Chondrocyte (in vitro differentiated cells): ENCODE measurements at regions not wholly inside any gene's neighbourhood (a gene's known extent, or its start where the extent isn't known, plus 50 kb on each side); places are given as distances from the start of the nearest gene placed in this dataset.

ENCODE experiments used
- DNase-seq: peaks from one replicate; pipeline ENCODE4 v3.0.0; 2021; ENCODE audit warnings: mixed read lengths, low spot score
- H3K27ac Mint-ChIP-seq: one replicate; pipeline ENCODE4 v1.8.0; 2021; ENCODE audit warnings: mild to moderate bottlenecking, moderate library complexity, mixed read lengths; ENCODE audit not compliant: unreplicated experiment
- H3K27me3 Mint-ChIP-seq: 2 replicates; pipeline ENCODE4 v1.8.0; 2021; ENCODE audit warnings: low read depth, mixed read lengths
- H3K36me3 Mint-ChIP-seq: 2 replicates; pipeline ENCODE4 v1.8.0; 2021; ENCODE audit warnings: low read depth, mixed read lengths
- H3K4me1 Mint-ChIP-seq: 2 replicates; pipeline ENCODE4 v1.8.0; 2021; ENCODE audit warnings: low read depth, mild to moderate bottlenecking, mixed read lengths
- H3K4me3 Mint-ChIP-seq: one replicate; pipeline ENCODE4 v1.8.0; 2021; ENCODE audit warnings: mild to moderate bottlenecking, moderate library complexity, mixed read lengths; ENCODE audit not compliant: unreplicated experiment
- H3K9me3 Mint-ChIP-seq: 2 replicates; pipeline ENCODE4 v1.8.0; 2021; ENCODE audit warnings: low read depth, mixed read lengths
- CTCF ChIP-seq: fragments of 200-600 bp; sonication (generic); IDR thresholded peaks from 2 replicates; pipeline ENCODE4 v1.5.0; 2021; ENCODE audit warnings: antibody characterized with exemption, mild to moderate bottlenecking, moderate library complexity

DNA sequence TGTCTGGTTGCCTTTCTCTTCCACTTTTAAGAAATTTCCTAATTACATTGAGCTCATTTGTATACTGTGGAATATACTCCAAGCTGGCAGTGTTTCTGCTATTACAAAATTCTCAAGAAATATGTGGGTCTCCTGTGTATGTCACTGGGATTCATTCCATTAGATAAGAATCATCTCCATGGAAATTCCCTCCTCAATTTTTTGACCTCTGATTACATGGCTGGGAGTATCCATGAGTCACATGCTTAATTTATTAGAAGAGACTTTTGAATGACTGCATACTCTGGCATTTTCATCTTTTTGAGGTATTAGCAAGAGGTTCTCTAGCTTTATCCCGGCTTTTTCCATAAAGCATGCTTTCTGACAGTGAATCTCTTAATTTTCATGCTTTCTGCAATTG is 665.5 kb upstream of the CNTNAP5 start:
- TF ChIP-seq CTCF: no peak
- Mint-ChIP-seq H3K27me3 (no peaks in the 10 kb centered on the region), H3K4me1 (peaks cover 7% of the 10 kb centered on the region), H3K27ac (no peak overlapping the region), H3K9me3 (peaks cover 24% of the 10 kb centered on the region), H3K36me3 (no peaks in the 10 kb centered on the region), H3K4me3 (no peak overlapping the region)
- DNase-seq: no peak

DNA sequence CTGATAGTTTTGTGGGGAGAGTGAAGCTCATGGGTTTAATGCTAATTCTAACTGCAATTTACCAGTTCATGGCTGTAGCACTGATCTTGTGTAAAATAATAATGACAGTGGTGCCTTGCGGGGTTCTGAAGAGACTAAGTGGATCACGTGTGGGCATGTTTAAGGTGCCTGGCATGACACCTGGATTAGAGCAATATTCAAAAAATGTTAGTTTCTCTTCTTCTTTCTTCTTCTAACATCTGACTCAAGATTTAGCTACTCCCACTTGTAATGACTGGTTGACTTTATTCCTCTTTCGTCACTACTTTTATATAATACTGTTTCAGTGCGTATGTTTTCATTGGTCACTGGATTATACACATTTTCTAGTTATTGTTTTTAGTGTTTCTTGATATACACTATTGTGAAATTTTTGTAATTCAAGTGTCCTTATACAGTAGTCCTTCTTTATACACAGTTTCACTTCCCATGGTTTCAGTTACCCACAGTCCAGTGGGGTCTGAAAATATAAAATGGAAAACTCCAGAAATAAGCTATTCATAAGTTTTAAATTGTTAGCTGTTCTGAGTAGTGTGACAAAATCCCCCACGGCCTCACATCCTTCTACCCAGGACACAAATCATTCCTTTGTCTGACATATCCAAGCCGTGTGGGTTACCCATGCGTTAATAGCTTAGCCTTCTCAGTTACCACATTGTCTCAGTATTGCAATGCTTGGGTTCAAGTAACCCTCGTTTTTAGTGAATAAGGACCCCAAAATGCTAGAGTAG is 662.2 kb upstream of the CNTNAP5 start:
- Mint-ChIP-seq H3K36me3 (no peaks in the 10 kb centered on the region), H3K9me3 (peaks cover 14% of the 10 kb centered on the region), H3K27me3 (no peaks in the 10 kb centered on the region), H3K4me3 (no peak overlapping the region), H3K27ac (no peak overlapping the region), H3K4me1 (peaks cover 7% of the 10 kb centered on the region)
- DNase-seq: no peak
- no peak for TF ChIP-seq CTCF

- TF ChIP-seq CTCF: no peak
- Mint-ChIP-seq H3K9me3 (peaks cover 14% of the 10 kb centered on the region), H3K36me3 (no peaks in the 10 kb centered on the region), H3K27ac (no peak overlapping the region), H3K4me3 (no peak overlapping the region), H3K27me3 (no peaks in the 10 kb centered on the region), H3K4me1 (peaks cover 7% of the 10 kb centered on the region)
- DNase-seq: no peak
Measured at GRCh38 chr2:123363826-123364225, 661.3 kb upstream of the CNTNAP5 start.

DNA sequence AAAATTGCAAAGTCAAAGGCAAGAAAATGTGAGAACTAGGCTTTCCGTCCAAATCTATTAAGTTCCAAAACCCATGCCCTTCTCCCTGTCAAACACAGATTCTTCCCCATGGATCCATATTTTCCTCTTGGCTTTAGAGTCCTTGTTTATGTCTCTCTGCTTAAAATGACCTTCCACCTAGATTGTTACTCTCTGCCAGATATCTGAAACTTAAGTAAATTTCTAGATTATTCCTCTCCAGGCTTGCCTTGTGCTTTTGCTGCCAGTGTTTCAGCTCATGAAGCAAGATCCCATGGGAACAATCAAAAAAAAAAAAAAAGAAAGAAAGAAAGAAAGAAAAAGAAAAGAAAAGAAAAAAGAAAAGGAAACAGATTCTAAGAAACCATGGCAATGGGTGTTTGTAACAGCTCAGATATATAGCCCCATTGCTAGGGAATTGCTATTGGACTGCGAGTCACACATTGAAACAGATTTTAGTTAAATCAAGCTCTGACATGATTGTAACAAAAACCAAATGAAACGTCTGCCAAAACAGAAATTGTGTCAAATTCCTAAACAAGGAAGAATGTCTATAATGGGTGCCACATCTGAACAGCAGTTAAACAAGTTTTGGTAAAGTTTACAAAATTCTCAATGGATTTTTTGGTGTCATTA is 660.7 kb upstream of the CNTNAP5 start:
- H3K27me3 Mint-ChIP-seq: no peaks in the 10 kb centered on the region
- H3K4me1 Mint-ChIP-seq: peaks cover 7% of the 10 kb centered on the region
- H3K4me3 Mint-ChIP-seq: no peak overlapping the region
- TF ChIP-seq CTCF: no peak
- H3K9me3 Mint-ChIP-seq: peaks cover 13% of the 10 kb centered on the region
- H3K27ac Mint-ChIP-seq: peak overlapping the region; percentile 77
- DNase-seq: no peak
- H3K36me3 Mint-ChIP-seq: no peaks in the 10 kb centered on the region

DNA sequence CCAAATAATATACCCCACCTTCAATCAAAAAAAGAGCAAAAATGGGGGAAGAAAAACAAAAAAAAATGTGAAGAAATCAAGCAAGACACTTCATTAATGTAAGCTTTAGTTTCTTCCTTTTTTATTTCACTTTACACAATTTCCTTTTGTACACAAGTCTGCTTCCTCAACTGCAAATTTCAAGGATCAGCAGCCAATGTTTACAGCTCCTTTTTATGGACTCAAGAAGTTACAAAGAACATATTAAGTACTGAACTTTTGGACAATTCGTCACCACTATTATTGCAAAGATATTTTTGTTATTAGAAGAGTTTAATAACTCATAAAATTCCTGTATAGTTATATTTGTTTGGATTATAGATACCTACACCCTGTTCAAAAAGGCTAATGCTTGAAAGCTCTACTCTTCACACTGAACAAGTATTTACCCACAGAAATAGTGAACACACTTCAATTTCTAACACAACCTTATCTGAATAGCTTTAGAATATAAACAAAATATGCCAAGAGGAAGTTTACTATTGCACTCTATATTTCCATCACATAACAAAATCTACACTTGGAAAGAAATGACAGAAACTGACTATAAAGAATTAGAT is 658.7 kb upstream of the CNTNAP5 start:
- peaks cover 10% of the 10 kb centered on the region for H3K4me1 Mint-ChIP-seq
- no peak overlapping the region for H3K27ac Mint-ChIP-seq
- no peaks in the 10 kb centered on the region for H3K36me3 Mint-ChIP-seq
- no peak for TF ChIP-seq CTCF
- H3K4me3 Mint-ChIP-seq: no peak overlapping the region
- H3K9me3 Mint-ChIP-seq: peaks cover 6% of the 10 kb centered on the region
- H3K27me3 Mint-ChIP-seq: no peaks in the 10 kb centered on the region
- no peak for DNase-seq
